ENCODE measurements at regions not wholly inside any gene's neighbourhood (a gene's known extent, or its start where the extent isn't known, plus 50 kb on each side); places are given as distances from the start of the nearest gene placed in this dataset.

DNA sequence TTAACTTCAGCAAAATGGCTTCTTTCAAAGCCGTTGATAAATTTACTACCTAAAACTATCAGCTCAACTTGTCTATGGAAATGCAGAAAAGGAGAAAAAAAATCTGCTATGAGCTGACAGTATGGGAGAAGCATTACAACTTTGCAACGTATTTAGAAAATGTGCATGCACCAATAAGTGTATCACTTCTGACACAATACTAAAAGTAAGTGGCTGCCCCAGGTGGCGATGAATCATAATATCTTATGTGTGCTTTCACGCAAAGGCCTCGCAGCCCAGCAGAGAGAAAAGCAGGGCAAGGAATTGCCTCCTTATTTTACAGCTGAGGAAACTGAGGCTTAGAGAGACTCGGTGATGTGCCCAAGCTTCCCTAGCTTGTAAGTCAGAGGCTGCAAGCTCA is 101.8 kb downstream of the SALL1 start (continued):
- TF ChIP-seq, protein P1, sequence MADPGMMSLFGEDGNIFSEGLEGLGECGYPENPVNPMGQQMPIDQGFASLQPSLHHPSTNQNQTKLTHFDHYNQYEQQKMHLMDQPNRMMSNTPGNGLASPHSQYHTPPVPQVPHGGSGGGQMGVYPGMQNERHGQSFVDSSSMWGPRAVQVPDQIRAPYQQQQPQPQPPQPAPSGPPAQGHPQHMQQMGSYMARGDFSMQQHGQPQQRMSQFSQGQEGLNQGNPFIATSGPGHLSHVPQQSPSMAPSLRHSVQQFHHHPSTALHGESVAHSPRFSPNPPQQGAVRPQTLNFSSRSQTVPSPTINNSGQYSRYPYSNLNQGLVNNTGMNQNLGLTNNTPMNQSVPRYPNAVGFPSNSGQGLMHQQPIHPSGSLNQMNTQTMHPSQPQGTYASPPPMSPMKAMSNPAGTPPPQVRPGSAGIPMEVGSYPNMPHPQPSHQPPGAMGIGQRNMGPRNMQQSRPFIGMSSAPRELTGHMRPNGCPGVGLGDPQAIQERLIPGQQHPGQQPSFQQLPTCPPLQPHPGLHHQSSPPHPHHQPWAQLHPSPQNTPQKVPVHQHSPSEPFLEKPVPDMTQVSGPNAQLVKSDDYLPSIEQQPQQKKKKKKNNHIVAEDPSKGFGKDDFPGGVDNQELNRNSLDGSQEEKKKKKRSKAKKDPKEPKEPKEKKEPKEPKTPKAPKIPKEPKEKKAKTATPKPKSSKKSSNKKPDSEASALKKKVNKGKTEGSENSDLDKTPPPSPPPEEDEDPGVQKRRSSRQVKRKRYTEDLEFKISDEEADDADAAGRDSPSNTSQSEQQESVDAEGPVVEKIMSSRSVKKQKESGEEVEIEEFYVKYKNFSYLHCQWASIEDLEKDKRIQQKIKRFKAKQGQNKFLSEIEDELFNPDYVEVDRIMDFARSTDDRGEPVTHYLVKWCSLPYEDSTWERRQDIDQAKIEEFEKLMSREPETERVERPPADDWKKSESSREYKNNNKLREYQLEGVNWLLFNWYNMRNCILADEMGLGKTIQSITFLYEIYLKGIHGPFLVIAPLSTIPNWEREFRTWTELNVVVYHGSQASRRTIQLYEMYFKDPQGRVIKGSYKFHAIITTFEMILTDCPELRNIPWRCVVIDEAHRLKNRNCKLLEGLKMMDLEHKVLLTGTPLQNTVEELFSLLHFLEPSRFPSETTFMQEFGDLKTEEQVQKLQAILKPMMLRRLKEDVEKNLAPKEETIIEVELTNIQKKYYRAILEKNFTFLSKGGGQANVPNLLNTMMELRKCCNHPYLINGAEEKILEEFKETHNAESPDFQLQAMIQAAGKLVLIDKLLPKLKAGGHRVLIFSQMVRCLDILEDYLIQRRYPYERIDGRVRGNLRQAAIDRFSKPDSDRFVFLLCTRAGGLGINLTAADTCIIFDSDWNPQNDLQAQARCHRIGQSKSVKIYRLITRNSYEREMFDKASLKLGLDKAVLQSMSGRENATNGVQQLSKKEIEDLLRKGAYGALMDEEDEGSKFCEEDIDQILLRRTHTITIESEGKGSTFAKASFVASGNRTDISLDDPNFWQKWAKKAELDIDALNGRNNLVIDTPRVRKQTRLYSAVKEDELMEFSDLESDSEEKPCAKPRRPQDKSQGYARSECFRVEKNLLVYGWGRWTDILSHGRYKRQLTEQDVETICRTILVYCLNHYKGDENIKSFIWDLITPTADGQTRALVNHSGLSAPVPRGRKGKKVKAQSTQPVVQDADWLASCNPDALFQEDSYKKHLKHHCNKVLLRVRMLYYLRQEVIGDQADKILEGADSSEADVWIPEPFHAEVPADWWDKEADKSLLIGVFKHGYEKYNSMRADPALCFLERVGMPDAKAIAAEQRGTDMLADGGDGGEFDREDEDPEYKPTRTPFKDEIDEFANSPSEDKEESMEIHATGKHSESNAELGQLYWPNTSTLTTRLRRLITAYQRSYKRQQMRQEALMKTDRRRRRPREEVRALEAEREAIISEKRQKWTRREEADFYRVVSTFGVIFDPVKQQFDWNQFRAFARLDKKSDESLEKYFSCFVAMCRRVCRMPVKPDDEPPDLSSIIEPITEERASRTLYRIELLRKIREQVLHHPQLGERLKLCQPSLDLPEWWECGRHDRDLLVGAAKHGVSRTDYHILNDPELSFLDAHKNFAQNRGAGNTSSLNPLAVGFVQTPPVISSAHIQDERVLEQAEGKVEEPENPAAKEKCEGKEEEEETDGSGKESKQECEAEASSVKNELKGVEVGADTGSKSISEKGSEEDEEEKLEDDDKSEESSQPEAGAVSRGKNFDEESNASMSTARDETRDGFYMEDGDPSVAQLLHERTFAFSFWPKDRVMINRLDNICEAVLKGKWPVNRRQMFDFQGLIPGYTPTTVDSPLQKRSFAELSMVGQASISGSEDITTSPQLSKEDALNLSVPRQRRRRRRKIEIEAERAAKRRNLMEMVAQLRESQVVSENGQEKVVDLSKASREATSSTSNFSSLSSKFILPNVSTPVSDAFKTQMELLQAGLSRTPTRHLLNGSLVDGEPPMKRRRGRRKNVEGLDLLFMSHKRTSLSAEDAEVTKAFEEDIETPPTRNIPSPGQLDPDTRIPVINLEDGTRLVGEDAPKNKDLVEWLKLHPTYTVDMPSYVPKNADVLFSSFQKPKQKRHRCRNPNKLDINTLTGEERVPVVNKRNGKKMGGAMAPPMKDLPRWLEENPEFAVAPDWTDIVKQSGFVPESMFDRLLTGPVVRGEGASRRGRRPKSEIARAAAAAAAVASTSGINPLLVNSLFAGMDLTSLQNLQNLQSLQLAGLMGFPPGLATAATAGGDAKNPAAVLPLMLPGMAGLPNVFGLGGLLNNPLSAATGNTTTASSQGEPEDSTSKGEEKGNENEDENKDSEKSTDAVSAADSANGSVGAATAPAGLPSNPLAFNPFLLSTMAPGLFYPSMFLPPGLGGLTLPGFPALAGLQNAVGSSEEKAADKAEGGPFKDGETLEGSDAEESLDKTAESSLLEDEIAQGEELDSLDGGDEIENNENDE (IDR thresholded peaks at IDR 0.05; ENCODE audit: insufficient replicate concordance, low read length) = no peak
- TF ChIP-seq CTBP2 (IDR thresholded peaks at IDR 0.05; ENCODE audit: borderline replicate concordance, insufficient read depth, insufficient read length, low read length) = no peak
- TF ChIP-seq, protein P2, sequence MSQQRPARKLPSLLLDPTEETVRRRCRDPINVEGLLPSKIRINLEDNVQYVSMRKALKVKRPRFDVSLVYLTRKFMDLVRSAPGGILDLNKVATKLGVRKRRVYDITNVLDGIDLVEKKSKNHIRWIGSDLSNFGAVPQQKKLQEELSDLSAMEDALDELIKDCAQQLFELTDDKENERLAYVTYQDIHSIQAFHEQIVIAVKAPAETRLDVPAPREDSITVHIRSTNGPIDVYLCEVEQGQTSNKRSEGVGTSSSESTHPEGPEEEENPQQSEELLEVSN (IDR thresholded peaks at IDR 0.05) = no peak
- TF ChIP-seq EZH2 (IDR thresholded peaks at IDR 0.05; ENCODE audit: low read depth, low read length, severe bottlenecking) = no peak
- TF ChIP-seq BCL11A (IDR thresholded peaks at IDR 0.05; ENCODE audit: low read depth in 2 of 2, low read length in 2 of 2) = no peak
- no peak for TF ChIP-seq RBBP5 (IDR thresholded peaks at IDR 0.05; ENCODE audit: borderline replicate concordance, low read depth, low read length)
- TF ChIP-seq SP4 (IDR thresholded peaks at IDR 0.05; ENCODE audit: low read length) = no peak
- TF ChIP-seq SP1 (IDR thresholded peaks at IDR 0.05; ENCODE audit: low read depth, low read length) = no peak
